HG03354 (cell line): ENCODE measurements at regions not wholly inside any gene's neighbourhood (a gene's known extent, or its start where the extent isn't known, plus 50 kb on each side); places are given as distances from the start of the nearest gene placed in this dataset.
"Not testable (repeated sequence)": the region's sequence is repeated elsewhere in the genome, so short reads cannot be mapped to it uniquely, and the experiment has no call there.

ENCODE experiments used
- ATAC-seq: cut with Tn5 transposase; IDR thresholded peaks from one replicate; pipeline ENCODE4 v1.9.1; 2021; ENCODE audit warnings: mild to moderate bottlenecking; ENCODE audit not compliant: unreplicated experiment, poor library complexity, severe bottlenecking

DNA sequence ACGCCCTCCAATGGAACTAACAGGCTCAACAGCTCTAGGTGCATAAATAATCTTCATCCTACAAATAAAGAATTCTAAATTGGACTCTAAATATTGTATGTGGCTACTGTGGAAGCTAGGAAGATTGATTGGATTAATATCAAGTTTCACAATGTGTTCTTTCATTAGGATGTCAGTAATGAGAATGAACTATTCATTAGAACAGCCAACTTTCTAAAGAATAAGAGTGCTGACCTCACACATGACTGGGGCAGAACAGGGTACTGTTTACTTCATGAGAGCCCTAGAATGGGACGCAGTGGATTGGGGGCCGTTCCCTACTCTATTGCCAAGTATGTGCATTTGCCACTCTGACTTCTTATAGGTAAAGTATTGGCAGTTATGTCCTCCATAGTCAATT, 528.2 kb upstream of the RBFOX1 start:
- no peak for ATAC-seq

DNA sequence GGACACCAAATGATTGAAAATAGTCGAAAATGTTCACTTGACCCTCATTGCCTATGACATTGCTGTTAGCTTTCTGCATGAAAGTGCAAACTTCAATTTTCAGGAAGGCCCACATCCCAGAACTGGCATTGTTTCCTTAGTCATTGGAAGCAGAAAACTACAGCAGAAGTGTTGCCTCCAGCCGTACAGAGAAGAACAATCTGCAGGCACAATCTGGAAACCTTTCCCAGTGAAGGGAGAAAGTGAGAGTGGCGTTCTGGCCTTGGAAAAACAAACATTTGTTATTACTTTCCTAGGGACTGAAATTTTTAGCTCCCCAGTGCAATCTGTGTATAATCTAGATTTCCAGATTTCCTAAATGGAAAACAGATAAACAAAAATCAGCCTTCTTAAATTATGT, 529.5 kb upstream of the RBFOX1 start:
- ATAC-seq = no peak

DNA sequence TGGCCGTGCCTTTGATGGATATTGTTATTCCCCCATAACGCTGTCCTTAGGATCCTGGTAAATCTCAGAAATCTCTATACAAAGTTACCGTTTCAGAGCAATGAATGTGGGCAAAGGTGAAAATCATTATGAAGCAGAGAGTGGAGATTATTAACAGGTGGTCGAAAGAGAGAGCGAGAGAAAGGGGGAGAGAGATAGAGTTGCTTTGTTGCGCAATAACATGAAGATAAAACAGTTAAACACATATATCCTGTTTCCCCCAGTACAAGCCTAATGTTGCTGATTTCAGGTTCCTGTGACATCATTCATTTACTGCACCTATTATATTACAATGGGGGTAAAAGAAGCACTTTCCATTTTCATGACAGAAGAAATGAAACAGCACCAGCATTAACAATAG, 535.4 kb upstream of the RBFOX1 start:
- no peak for ATAC-seq

DNA sequence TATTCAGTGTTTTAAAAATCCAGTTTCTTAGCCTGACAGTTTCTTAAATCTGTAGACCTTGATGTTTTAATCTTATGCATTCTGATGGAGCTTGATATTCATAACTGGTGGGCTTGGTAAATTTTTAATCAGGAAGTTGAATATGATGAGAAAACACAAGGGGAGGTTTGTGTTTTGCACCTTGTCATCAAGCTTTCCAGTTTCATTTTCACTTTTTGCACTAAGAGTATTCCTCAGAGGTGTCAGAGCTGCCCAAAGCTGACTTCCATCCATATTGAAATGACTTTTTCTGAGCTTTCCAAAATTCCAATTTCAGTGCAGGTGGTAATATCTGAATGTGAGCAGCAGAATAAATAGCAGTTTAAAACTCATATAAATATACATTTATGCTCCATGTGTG, 555.0 kb upstream of the RBFOX1 start:
- ATAC-seq = peak; percentile 82

DNA sequence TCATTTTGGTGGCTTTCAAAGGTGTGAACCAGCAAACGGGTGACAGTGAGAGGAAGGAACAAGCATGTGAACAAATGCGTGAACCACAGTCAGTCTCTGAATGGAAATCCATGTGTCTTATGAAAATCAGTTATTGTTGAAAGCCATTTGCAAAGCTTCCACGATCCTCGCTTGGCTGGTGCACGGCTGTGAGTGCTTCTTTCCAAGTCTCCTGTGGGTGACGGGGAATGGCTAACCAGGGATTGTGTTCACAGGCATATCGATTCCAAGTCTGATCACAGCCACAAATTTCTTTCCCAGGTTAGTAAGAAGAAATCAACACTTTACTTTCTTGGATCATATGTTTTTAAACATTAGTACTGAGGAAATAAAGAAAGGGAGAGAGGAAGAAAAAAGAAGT, 556.9 kb upstream of the RBFOX1 start:
- no peak for ATAC-seq

DNA sequence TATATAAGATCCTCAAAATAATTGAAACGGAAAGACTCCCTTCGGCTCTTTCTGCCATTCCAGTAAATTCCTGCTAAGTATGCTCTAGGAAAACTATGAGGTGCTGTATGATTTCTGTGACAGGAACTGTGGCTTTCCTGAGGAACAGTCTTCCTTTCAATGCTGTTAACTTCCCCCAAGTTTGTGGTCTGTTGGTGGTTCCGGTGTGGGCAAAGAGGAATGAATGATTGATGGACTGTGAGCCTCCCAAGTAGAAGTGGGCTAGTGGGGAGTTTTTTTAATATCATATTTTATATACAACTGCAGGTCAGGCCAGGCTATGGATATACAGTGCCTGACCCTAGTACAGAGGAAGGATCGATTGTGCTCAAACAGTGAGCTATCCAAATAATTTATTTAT, 560.7 kb upstream of the RBFOX1 start:
- no peak for ATAC-seq

DNA sequence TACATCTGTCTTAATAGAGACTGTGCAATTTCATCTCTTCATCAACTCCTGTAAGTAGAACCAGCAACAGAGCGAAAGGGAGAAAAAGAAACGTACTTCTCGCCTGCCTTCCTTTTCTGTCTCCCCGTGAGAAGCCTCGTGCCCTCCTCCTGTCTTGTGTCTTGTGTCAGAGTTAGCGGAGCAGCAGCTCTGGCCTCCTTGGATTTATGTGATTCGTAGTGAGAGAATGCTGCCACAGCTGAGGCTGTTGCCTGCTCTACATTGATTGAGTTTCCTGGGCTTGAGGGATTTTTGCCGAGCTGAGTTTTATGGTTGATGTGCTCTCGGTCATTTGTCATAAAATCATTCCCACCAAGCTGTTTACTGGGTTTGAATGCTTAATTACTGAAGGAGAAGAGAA, 579.1 kb upstream of the RBFOX1 start:
- ATAC-seq = no peak

DNA sequence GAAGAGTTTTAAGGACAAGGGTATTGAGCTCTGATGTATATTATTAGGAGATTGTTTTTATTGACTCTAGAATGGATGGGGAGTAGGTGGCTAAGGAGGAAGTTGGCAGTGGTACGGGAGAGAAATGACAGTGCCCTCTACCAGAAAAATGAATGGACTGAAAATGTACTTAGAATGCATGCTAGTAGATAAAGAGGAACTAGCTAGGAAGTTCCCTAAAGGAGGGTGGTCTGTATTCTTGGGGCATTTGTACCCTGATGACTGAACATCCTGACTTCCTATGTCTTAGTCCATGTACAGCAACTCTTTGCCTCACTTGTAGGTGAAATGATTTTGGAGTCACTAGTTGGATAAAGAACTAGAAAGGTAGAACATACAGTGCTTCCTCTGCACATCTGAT, 581.5 kb upstream of the RBFOX1 start:
- ATAC-seq = no peak

DNA sequence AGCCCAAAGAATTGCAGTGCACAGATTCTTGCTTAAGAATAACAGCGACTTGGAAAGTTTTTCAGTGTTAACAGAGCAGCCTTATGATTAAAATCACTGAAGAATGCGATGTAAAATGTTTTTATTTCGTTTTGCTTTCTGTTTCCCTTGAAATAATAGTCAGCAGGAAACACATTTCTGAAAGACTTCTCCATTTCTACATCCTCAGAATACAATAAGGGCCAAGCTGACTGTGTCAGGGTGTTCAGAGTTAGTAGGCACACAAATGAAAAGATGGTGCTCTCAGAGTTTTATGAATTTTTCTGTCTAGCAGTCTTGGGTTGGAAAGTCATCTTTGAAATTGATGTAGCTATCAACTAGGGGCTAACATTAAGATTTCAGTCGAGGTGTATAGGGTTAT, 582.9 kb upstream of the RBFOX1 start:
- no peak for ATAC-seq

DNA sequence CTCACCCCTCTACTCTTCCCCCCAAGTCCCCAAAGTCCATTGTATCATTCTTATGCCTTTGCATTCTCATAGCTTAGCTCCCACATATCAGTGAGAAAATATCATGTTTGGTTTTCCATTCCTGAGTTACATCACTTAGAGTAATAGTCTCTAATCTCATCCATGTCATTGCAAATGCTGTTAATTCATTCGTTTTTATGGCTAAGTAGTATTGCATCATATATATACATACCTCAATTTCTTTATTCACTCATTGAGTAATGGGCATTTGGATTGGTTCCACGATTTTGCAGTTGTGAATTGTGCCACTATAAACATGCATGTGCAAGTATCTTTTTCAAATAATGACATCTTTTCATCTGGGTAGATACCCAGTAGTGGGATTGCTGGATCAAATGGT, 596.3 kb upstream of the RBFOX1 start:
- not testable (repeated sequence) for ATAC-seq

DNA sequence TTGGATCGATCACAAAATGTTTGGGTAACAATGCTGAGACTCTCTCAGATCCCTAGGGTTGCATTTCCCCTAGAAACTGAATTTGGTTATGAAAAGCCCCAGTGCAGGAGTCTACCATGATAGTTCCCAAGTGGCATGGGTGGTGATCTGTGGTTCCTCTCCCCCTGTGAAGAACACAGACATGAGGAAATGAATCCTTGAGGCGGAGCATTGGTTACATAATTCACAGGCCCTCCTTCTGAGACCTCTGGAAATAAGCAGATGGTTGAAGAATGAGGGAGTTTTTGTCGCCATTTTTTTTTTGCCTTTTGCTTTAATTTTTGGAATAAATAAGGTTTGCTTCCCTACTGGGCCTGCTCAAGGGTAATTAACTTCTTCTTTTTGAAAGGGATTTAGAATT, 597.0 kb upstream of the RBFOX1 start:
- ATAC-seq = no peak

DNA sequence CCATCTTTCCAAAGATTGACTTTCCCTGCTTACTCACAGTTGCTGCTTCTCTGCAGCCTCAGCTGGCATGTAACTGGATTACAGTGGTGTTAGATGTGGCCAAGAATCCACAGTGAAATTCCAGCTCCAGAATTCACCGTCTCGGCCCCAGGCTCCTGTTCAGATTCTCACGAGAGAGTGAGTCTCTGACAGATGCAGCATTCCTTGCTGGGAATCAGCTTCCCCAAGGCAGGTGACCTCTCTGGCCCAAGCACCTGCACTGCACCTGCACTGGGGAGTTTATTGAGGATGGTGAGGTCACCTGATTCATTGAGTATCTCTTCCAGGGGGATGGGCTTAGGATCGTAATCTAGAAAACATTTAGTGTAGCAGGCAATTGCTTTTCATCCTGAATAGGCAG, 600.5 kb upstream of the RBFOX1 start:
- no peak for ATAC-seq

DNA sequence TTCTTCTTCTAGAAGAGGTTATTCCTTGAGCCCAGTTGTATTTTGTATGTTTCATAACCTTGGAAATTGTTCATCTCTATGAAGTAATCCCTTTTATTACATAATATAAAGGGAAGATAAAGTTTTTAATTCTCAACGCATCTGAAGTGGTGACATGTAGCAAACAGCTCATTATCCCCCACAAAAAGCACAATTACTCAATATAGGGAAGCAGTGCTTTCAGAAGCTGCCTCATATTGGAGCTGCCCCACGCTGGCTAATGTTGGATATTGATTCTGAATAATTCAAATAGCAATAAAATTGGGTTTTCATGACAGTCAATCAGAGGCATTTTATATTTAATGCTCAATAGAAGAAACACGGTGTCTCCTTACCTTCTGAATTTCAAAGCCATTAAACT, 604.3 kb upstream of the RBFOX1 start:
- ATAC-seq = no peak

DNA sequence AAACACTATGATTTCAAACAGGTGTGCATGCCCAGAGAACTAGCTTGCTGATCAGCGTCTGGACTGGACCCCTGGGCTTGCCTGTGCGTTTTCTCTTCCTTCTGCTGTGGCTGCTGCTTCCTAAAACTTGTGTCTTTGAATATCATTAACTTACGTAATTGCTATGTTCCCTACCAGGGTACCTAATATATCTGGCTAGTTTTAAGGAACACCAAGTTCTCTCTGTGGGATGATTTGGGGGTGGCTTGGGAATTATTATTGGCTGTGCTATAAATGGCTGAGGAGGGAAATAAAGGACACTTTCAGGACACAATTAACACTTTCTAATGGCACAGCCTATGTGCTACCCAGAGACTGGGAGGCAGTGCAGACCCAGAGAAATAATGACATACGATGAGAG, 606.0 kb upstream of the RBFOX1 start:
- ATAC-seq = no peak

DNA sequence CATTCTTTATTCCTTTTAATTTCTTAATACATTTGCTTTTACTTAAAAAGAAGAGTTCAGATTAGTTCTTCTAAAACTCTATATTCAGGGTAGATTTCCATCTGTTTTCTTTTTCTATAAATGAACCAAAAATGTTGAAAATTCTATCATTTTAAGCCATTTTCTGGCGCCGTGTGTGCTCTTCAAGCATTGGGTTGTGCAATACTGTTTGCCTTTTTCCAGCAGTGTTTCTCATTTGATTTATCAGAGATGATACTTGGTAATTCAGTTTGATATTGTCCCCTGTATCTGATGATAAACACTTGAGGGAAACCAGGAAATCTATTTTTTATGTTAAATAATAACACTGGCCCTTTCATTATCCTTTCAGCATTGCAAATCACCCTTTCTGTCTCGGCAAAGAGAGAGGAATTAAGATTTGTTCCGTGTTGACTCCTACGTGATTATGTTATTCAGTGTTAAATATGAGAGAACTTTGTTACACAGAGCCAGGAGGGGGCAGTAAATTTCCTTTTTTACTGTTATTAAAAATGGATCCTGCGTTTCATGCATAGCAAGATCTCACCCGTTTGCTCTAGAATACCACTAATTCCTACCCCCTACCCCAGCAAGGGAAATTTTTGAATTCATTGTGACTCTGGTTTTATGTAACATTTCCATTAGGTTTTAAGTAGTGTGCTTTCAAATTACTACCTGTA, 606.9 kb upstream of the RBFOX1 start:
- no peak for ATAC-seq

DNA sequence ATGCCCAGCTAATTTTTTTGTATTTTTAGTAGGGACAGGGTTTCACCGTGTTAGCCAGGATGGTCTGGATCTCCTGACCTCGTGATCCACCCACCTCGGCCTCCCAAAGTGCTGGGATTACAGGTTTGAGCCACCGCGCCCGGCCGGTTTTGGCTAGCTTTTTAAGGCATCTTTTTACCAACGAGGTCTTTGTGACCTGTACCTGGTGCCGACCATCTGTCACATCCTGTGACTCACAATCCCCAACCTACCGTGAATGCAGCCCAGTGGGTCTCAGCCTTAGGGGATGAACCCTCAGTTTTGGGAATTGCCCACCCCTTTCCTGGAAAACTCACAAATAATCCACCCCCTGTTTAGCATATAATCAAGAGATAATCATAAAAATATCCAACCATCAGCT, 607.4 kb upstream of the RBFOX1 start:
- not testable (repeated sequence) for ATAC-seq

DNA sequence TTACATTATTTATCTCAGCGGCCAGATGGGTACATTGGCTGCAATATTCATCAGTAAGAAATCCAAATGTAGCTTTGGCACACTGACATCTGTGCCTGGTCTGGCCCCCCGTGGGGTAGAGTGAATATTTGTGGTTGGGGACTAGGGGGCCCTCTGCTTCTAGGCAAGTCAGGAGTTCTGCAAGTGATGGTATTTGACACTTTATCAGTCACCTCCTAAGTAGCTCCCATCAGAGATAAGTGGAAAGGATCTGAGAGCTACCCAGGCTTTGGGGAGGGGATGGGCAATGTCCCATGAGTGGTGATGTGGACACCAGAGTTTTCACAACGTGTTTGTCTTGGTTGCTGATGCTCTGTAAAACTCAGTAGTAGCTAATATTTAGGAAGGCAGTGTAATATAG, 609.9 kb upstream of the RBFOX1 start:
- ATAC-seq = no peak

DNA sequence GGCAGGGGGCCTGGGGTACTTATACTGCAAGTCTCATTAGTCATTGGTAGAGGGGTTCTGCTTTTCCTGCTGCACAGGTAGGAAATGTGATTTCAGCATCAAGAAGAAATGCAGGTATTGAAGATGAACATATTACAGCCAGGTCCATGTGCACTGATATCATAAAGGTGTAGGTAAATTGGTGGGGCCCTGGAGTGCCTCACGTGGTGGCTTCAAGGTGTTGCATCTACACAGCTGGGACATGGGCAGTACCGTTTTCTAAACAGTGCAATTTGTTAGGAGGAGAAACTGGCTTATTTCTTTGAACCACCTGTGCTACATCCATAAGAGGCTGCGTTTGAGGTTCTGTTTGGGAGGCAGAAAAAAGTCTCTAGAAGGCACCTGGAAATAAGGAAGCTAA, 618.1 kb upstream of the RBFOX1 start:
- ATAC-seq = no peak

DNA sequence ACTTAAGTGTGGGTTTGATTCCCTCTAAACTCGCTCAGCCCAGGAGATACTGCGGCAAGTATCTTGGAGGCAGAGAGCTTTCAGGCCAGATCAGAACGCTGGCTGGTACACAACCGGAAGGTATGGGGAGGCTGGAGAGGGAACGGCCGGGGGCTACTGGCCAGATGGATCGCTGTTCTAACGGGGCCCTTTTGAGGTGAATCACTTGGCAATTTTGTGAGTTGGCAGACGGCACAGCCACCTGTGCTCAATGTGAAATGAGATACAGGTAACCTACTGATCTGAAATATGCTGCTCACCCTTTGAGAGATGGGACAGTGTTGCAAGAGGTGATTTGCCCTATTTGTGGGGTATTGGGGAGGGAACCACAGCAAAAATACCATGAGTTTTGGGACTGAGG, 622.9 kb upstream of the RBFOX1 start:
- no peak for ATAC-seq

DNA sequence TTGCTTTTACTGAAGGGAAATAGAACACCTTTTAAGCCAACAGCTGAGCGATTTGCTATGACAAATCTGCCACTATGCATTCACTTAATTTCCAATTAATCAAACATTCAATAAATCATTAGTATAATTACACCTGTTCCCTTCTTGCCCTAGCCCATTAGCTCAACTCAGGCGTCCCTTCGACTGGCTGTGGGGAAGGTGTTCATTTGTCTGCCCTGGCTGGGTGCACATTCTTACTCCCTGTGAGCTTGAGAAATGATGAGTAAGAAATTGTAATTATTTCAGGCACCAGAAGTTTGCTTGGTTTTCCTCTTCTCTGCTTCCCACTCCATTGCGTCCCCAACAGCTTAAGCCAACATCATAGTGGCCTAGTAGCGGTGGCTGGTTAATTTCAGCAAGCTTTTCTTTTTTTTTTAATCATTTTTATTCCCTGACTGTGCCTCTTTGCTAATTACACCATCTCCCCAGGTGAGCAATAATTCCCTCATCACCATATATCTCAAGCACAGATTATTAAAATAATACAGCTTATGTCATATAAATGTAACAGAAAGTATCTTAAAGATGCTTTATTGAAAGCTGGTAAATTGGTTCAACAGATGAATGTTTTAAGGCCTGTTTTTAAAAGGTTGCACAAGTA, 623.9 kb upstream of the RBFOX1 start:
- ATAC-seq = no peak

DNA sequence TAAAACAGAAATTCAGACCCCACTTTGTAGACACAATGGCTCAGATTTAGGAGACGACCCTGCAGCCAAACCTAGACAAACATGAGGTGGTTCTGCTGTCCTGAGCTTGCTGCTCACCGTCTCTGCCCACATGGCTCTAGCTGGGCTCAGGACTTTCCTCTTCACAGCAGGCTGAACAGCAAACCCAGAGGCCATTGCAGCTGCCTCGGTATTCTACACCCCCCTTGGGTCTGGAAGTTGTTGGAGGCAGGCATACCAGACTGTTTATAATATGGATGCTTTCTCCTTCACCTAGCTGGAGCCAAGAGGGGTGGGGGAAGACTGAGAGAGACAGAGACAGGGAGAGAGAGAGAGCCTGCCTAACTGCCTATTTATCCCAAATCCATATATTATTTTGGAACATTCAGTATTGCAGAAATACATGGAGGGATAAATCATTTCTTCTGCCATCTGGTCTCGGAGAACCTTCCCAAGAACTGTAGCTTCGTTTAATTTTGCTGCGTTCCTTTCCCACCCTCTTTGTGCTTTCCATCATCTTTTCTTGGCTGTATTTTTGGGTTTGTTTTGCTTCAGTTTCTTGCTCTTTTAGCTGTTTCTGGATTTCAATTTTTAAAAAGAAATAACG, 628.2 kb upstream of the RBFOX1 start:
- no peak for ATAC-seq
